ENCODE measurements at regions not wholly inside any gene's neighbourhood (a gene's known extent, or its start where the extent isn't known, plus 50 kb on each side); places are given as distances from the start of the nearest gene placed in this dataset.

DNA sequence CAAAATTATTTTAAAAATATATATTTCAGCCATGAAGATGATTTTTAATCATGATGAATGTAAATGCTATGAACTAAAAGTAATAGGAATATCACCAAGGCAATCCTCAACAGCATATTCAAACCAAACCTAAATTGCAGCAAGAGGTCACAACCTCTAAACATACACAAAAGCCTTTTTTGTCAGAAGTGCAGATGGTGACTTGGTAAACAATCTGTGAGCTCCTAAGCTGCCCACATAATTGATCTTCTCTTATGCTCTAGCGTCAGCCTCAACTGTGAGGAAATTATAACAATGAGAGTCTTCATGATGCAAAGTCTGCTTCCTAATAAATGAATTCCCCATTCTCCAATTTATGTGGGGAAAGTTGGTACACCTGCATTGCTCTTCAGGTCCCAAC is 113.2 kb downstream of the TSN start:
- Mint-ChIP-seq H3K27ac (ENCODE audit: unreplicated experiment) (no peak overlapping the region), H3K36me3 (ENCODE audit: low read depth) (no peaks in the 10 kb centered on the region), H3K4me3 (ENCODE audit: unreplicated experiment) (no peak overlapping the region), H3K4me1 (ENCODE audit: low read depth) (no peaks in the 10 kb centered on the region), H3K9me3 (ENCODE audit: low read depth) (peaks cover 2% of the 10 kb centered on the region), H3K27me3 (ENCODE audit: low read depth) (peaks cover 26% of the 10 kb centered on the region)
- DNase-seq (ENCODE audit: low spot score), result no peak
- TF ChIP-seq, protein P1, sequence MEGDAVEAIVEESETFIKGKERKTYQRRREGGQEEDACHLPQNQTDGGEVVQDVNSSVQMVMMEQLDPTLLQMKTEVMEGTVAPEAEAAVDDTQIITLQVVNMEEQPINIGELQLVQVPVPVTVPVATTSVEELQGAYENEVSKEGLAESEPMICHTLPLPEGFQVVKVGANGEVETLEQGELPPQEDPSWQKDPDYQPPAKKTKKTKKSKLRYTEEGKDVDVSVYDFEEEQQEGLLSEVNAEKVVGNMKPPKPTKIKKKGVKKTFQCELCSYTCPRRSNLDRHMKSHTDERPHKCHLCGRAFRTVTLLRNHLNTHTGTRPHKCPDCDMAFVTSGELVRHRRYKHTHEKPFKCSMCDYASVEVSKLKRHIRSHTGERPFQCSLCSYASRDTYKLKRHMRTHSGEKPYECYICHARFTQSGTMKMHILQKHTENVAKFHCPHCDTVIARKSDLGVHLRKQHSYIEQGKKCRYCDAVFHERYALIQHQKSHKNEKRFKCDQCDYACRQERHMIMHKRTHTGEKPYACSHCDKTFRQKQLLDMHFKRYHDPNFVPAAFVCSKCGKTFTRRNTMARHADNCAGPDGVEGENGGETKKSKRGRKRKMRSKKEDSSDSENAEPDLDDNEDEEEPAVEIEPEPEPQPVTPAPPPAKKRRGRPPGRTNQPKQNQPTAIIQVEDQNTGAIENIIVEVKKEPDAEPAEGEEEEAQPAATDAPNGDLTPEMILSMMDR (IDR thresholded peaks at IDR 0.05), result no peak

DNA sequence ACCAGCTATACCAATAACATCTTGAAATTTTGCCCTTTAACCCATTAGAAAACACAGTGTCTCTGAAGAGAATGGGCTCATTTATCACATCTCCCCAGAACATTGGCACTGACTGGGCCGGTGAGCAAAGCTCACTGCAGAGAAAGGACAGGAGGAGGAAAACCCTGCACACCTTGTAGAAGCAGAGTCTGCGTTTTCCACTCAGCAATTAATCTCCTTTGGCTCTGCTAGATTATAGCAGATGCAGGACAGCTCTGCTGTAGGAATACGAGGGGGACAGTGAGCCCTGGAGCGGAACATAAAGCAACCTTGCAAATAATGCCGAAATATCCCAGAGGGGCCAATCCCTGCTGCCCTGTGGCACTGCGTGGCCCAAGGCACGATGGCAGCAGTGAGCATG is 113.9 kb downstream of the TSN start:
- H3K36me3 Mint-ChIP-seq (ENCODE audit: low read depth), result no peaks in the 10 kb centered on the region
- no peaks in the 10 kb centered on the region for H3K9me3 Mint-ChIP-seq (ENCODE audit: low read depth)
- no peak overlapping the region for H3K4me3 Mint-ChIP-seq (ENCODE audit: unreplicated experiment)
- TF ChIP-seq, protein P1 (IDR thresholded peaks at IDR 0.05), result no peak
- no peaks in the 10 kb centered on the region for H3K4me1 Mint-ChIP-seq (ENCODE audit: low read depth)
- no peak for DNase-seq (ENCODE audit: low spot score)
- H3K27ac Mint-ChIP-seq (ENCODE audit: unreplicated experiment), result no peak overlapping the region
- peaks cover 28% of the 10 kb centered on the region for H3K27me3 Mint-ChIP-seq (ENCODE audit: low read depth)

DNA sequence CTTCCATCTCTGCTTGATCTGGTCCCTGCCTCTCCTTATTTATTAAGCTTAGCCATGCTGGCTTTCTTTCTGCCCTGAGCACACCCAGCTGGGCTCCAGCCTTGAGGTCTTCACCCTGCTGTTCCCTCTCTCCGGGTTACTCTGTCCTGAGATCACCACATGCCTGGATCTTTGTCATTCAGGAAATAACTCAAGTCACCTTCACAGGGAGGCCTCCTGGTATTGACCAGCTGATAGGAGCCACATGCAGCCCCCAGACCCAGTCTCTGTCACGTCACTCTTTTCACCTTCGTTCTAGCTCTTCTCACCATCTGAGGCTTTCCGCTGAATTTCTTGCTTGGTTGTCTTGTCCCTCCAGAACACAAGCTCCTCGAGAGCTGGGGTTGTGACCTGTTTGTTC is 114.4 kb downstream of the TSN start:
- TF ChIP-seq, protein P1 (IDR thresholded peaks at IDR 0.05), result no peak
- no peaks in the 10 kb centered on the region for H3K36me3 Mint-ChIP-seq (ENCODE audit: low read depth)

DNA sequence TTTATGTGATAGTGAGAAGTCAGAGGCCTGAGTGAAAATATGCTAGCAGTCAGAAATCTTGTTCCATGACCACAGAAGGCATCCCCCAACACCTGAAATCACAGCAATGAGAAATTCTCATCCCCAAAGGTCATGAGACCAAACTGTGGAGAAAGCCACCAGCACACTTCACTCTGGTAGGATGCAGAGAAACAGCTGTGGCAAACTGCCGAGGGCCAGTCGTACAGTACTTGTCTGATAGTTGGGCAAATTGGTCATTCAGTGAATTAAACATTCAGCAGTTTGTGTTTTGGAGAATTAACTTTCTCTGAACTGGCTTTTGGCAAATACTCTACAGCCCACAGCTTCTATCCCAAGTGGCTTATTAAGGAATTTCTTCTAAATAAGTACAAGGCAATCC is 117.2 kb downstream of the TSN start:
- DNase-seq (ENCODE audit: low spot score), result no peak
- no peak overlapping the region for H3K4me3 Mint-ChIP-seq (ENCODE audit: unreplicated experiment)
- peaks cover 33% of the 10 kb centered on the region for H3K27me3 Mint-ChIP-seq (ENCODE audit: low read depth)
- no peaks in the 10 kb centered on the region for H3K4me1 Mint-ChIP-seq (ENCODE audit: low read depth)
- H3K27ac Mint-ChIP-seq (ENCODE audit: unreplicated experiment), result no peak overlapping the region
- TF ChIP-seq, protein P1 (IDR thresholded peaks at IDR 0.05), result no peak
- no peaks in the 10 kb centered on the region for H3K9me3 Mint-ChIP-seq (ENCODE audit: low read depth)
- no peaks in the 10 kb centered on the region for H3K36me3 Mint-ChIP-seq (ENCODE audit: low read depth)

More for the DNA sequence above, 114.4 kb downstream of the TSN start:
- Mint-ChIP-seq H3K4me3 (ENCODE audit: unreplicated experiment) (no peak overlapping the region), H3K9me3 (ENCODE audit: low read depth) (no peaks in the 10 kb centered on the region), H3K27me3 (ENCODE audit: low read depth) (peaks cover 31% of the 10 kb centered on the region), H3K27ac (ENCODE audit: unreplicated experiment) (no peak overlapping the region), H3K4me1 (ENCODE audit: low read depth) (no peaks in the 10 kb centered on the region)
- DNase-seq (ENCODE audit: low spot score), result no peak

DNA sequence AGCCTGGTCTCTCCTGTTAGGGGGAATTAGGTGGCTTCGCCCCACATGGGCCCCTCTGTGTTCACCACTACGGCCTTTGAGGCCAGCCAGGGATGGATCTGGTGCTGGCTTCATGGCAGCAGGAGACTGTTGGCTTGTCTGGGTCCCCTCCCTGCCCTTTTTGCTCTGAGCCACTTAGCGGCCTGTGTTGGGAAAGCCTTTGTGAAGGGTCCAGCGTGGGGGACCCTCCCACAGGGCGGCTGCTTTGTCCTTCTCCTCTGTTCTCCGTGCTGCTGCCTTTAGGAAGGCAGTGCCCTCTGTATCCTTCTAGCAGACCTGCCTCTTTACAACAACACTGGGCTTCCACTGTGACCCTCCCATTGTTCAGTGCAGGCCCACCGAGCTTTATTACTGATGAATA is 118.4 kb downstream of the TSN start:
- peaks cover 5% of the 10 kb centered on the region for H3K36me3 Mint-ChIP-seq (ENCODE audit: low read depth)
- H3K4me1 Mint-ChIP-seq (ENCODE audit: low read depth), result no peaks in the 10 kb centered on the region
- no peak for DNase-seq (ENCODE audit: low spot score)
- H3K27ac Mint-ChIP-seq (ENCODE audit: unreplicated experiment), result no peak overlapping the region
- H3K4me3 Mint-ChIP-seq (ENCODE audit: unreplicated experiment), result no peak overlapping the region
- TF ChIP-seq, protein P1 (IDR thresholded peaks at IDR 0.05), result no peak
- H3K9me3 Mint-ChIP-seq (ENCODE audit: low read depth), result peaks cover 8% of the 10 kb centered on the region
- peaks cover 36% of the 10 kb centered on the region for H3K27me3 Mint-ChIP-seq (ENCODE audit: low read depth)

Measured in chondrocyte (in vitro differentiated cells).